Osteocyte (in vitro differentiated cells): ENCODE measurements at regions not wholly inside any gene's neighbourhood (a gene's known extent, or its start where the extent isn't known, plus 50 kb on each side); places are given as distances from the start of the nearest gene placed in this dataset.

ENCODE experiments used
- DNase-seq: peaks from one replicate; pipeline ENCODE4 v3.0.0; 2021; ENCODE audit warnings: mixed read lengths; ENCODE audit not compliant: unreplicated experiment; ENCODE audit errors: extremely low spot score
- H3K27ac Mint-ChIP-seq: one replicate; pipeline ENCODE4 v1.8.0; 2021; ENCODE audit warnings: mild to moderate bottlenecking, mixed read lengths; ENCODE audit not compliant: unreplicated experiment
- H3K27me3 Mint-ChIP-seq: one replicate; pipeline ENCODE4 v1.8.0; 2021; ENCODE audit warnings: mixed read lengths; ENCODE audit not compliant: unreplicated experiment
- H3K36me3 Mint-ChIP-seq: one replicate; pipeline ENCODE4 v1.8.0; 2021; ENCODE audit warnings: mixed read lengths; ENCODE audit not compliant: unreplicated experiment
- H3K4me1 Mint-ChIP-seq: one replicate; pipeline ENCODE4 v1.8.0; 2021; ENCODE audit warnings: mixed read lengths; ENCODE audit not compliant: unreplicated experiment
- H3K4me3 Mint-ChIP-seq: one replicate; pipeline ENCODE4 v1.8.0; 2021; ENCODE audit warnings: mild to moderate bottlenecking, moderate library complexity, mixed read lengths; ENCODE audit not compliant: unreplicated experiment
- H3K9me3 Mint-ChIP-seq: one replicate; pipeline ENCODE4 v1.8.0; 2021; ENCODE audit warnings: mixed read lengths; ENCODE audit not compliant: unreplicated experiment
- CTCF ChIP-seq: fragments of 200-600 bp; sonication (generic); IDR thresholded peaks from 2 replicates; pipeline ENCODE4 v1.5.0; 2021; ENCODE audit warnings: antibody characterized with exemption, mild to moderate bottlenecking, moderate library complexity

GRCh38 chr4:157763490-157763889, 409.3 kb downstream of the GASK1B start:
- H3K9me3 Mint-ChIP-seq, result peaks cover 6% of the 10 kb centered on the region
- peaks cover 2% of the 10 kb centered on the region for H3K4me1 Mint-ChIP-seq
- no peaks in the 10 kb centered on the region for H3K36me3 Mint-ChIP-seq
- H3K27ac Mint-ChIP-seq, result no peak overlapping the region
- no peak for DNase-seq
- TF ChIP-seq CTCF, result no peak
- peaks cover 7% of the 10 kb centered on the region for H3K27me3 Mint-ChIP-seq
- no peak overlapping the region for H3K4me3 Mint-ChIP-seq

- no peak for DNase-seq
- no peak overlapping the region for H3K27ac Mint-ChIP-seq
- no peak for TF ChIP-seq CTCF
- no peak overlapping the region for H3K4me3 Mint-ChIP-seq
- H3K4me1 Mint-ChIP-seq, result peaks cover 17% of the 10 kb centered on the region
- H3K36me3 Mint-ChIP-seq, result peaks cover 10% of the 10 kb centered on the region
- no peaks in the 10 kb centered on the region for H3K27me3 Mint-ChIP-seq
- peaks cover 36% of the 10 kb centered on the region for H3K9me3 Mint-ChIP-seq
Observed at GRCh38 chr4:157754410-157754809, 418.4 kb downstream of the GASK1B start.

GRCh38 chr4:157751631-157752030, 421.2 kb downstream of the GASK1B start:
- TF ChIP-seq CTCF, result no peak
- Mint-ChIP-seq H3K9me3 (peaks cover 27% of the 10 kb centered on the region), H3K36me3 (peaks cover 10% of the 10 kb centered on the region), H3K27ac (peak overlapping the region; percentile 91), H3K27me3 (no peaks in the 10 kb centered on the region), H3K4me1 (peaks cover 17% of the 10 kb centered on the region), H3K4me3 (peak overlapping the region; percentile 7)
- DNase-seq, result no peak

- peak overlapping the region; percentile 39 for H3K27ac Mint-ChIP-seq
- peaks cover 4% of the 10 kb centered on the region for H3K9me3 Mint-ChIP-seq
- peaks cover 14% of the 10 kb centered on the region for H3K4me1 Mint-ChIP-seq
- no peak for DNase-seq
- TF ChIP-seq CTCF, result no peak
- H3K27me3 Mint-ChIP-seq, result no peaks in the 10 kb centered on the region
- H3K4me3 Mint-ChIP-seq, result no peak overlapping the region
- peaks cover 5% of the 10 kb centered on the region for H3K36me3 Mint-ChIP-seq
Observed at GRCh38 chr4:157741642-157742041, 431.2 kb downstream of the GASK1B start.

- TF ChIP-seq CTCF, result no peak
- peaks cover 4% of the 10 kb centered on the region for H3K9me3 Mint-ChIP-seq
- H3K4me3 Mint-ChIP-seq, result no peak overlapping the region
- no peaks in the 10 kb centered on the region for H3K27me3 Mint-ChIP-seq
- no peak overlapping the region for H3K27ac Mint-ChIP-seq
- H3K36me3 Mint-ChIP-seq, result no peaks in the 10 kb centered on the region
- H3K4me1 Mint-ChIP-seq, result peaks cover 18% of the 10 kb centered on the region
- DNase-seq, result no peak
Observed at GRCh38 chr4:157739242-157739641, 433.6 kb downstream of the GASK1B start.
